ENCODE measurements at regions not wholly inside any gene's neighbourhood (a gene's known extent, or its start where the extent isn't known, plus 50 kb on each side); places are given as distances from the start of the nearest gene placed in this dataset.
A peak's percentile ranks its signal among the peaks of the same experiment; 100 is the strongest.

DNA sequence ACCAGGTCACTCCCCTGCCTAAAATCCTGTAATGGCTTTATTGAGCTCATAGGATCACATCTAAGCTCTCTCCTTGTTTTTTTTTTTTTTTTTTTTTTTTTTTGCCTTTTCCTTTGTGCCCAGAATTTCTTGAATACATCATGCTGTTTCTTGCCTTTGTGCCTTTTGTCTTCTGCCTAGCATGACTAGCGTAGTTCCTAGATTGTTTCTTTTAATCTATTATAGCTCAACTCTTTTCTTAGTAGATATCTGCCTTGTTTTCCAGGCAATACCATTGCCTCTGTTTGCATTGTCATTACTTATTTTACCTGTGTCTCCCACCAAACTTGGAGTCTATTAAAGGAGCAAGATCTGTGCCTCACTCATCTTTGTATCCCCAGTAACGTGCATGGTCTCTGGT is 106.1 kb upstream of the C9orf72 start:
- no peak for DNase-seq
- no peak overlapping the region for H3T11ph ChIP-seq (ENCODE audit: low read length)
- no peak overlapping the region for H3K4me2 ChIP-seq (ENCODE audit: insufficient read depth, insufficient read length, low read length)
- H2BK20ac ChIP-seq (ENCODE audit: low read depth, low read length, poor library complexity, severe bottlenecking) = no peak overlapping the region
- H3K14ac ChIP-seq (ENCODE audit: insufficient read depth, low read length) = no peak overlapping the region
- H3K79me2 ChIP-seq (ENCODE audit: insufficient read depth, low read length) = no peaks in the 10 kb centered on the region
- no peak overlapping the region for H3K9ac ChIP-seq (ENCODE audit: extremely low read depth, insufficient read length, low read length)
- H4K8ac ChIP-seq (replicated peaks; ENCODE audit: insufficient read length, low read depth, low read length) = no peak overlapping the region
- H2BK120ac ChIP-seq (ENCODE audit: low read depth, low read length, poor library complexity, severe bottlenecking) = no peak overlapping the region
- H3K4me1 Mint-ChIP-seq = peaks cover 27 to 28% of the 10 kb centered on the region in 2 experiments
- no peaks in the 10 kb centered on the region for H3K36me3 Mint-ChIP-seq (ENCODE audit: insufficient read depth in 1 of 3, low read depth in 3 of 3)
- no peak overlapping the region for H2BK5ac ChIP-seq (ENCODE audit: insufficient read length, low read length)
- no peaks in the 10 kb centered on the region for H4K20me1 ChIP-seq (ENCODE audit: control insufficient read depth, insufficient read depth, insufficient read length)
- no peaks in the 10 kb centered on the region for H3K9me3 Mint-ChIP-seq
- no peak overlapping the region for H3K4me3 Mint-ChIP-seq
- H4K5ac ChIP-seq (ENCODE audit: insufficient read length, low read depth, low read length) = no peak overlapping the region
- no peaks in the 10 kb centered on the region for H3K79me1 ChIP-seq (ENCODE audit: insufficient read depth, low read depth, low read length, poor library complexity, severe bottlenecking)
- no peak overlapping the region for H2AFZ ChIP-seq (ENCODE audit: low read length)
- WGBS (ENCODE audit: extremely low coverage, insufficient read length, low lambda C conversion rate) = no CpG with 5 or more reads among the region's 2 CpGs
- no peaks in the 10 kb centered on the region for H3K9me3 ChIP-seq (ENCODE audit: control insufficient read depth, low read depth, low read length)
- H3K23me2 ChIP-seq (ENCODE audit: insufficient read length, low read depth, low read length, poor library complexity, severe bottlenecking) = no peaks in the 10 kb centered on the region
- H2AK5ac ChIP-seq (ENCODE audit: insufficient read length, low read length) = no peak overlapping the region
- peak overlapping the region in 1 of 3 experiments; percentile 4; a peak in 1 of 7 replicates for H3K27ac Mint-ChIP-seq
- H3K27me3 ChIP-seq (ENCODE audit: insufficient read depth, low read length) = no peaks in the 10 kb centered on the region
- no peak overlapping the region for H3K56ac ChIP-seq (ENCODE audit: insufficient read length, low read depth, low read length)
- peaks cover 4% of the 10 kb centered on the region for H3K27me3 Mint-ChIP-seq (ENCODE audit: low read depth)
- TF ChIP-seq, protein P1, sequence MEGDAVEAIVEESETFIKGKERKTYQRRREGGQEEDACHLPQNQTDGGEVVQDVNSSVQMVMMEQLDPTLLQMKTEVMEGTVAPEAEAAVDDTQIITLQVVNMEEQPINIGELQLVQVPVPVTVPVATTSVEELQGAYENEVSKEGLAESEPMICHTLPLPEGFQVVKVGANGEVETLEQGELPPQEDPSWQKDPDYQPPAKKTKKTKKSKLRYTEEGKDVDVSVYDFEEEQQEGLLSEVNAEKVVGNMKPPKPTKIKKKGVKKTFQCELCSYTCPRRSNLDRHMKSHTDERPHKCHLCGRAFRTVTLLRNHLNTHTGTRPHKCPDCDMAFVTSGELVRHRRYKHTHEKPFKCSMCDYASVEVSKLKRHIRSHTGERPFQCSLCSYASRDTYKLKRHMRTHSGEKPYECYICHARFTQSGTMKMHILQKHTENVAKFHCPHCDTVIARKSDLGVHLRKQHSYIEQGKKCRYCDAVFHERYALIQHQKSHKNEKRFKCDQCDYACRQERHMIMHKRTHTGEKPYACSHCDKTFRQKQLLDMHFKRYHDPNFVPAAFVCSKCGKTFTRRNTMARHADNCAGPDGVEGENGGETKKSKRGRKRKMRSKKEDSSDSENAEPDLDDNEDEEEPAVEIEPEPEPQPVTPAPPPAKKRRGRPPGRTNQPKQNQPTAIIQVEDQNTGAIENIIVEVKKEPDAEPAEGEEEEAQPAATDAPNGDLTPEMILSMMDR (conservative IDR thresholded peaks at IDR 0.05) = no peak
- H3K23ac ChIP-seq (ENCODE audit: insufficient read length, low read depth, low read length) = no peak overlapping the region
- H2BK15ac ChIP-seq (ENCODE audit: low read depth, low read length) = no peak overlapping the region
- no peak overlapping the region for H3K4ac ChIP-seq (ENCODE audit: low read depth, low read length)
- no peak overlapping the region for H2BK12ac ChIP-seq (ENCODE audit: insufficient read length, low read depth, low read length)
- H4K91ac ChIP-seq (ENCODE audit: insufficient read length, low read depth, low read length) = no peak overlapping the region
- no peak overlapping the region for H3K18ac ChIP-seq (ENCODE audit: insufficient read length, low read depth, low read length)
- H3K27ac ChIP-seq (ENCODE audit: insufficient read length, low read depth, low read length) = no peak overlapping the region
- no peaks in the 10 kb centered on the region for H3K4me1 ChIP-seq (ENCODE audit: insufficient read depth, low read length)

Data from H9 (cell line).